Testis (tissue), 2 donors: ENCODE measurements at regions not wholly inside any gene's neighbourhood (a gene's known extent, or its start where the extent isn't known, plus 50 kb on each side); places are given as distances from the start of the nearest gene placed in this dataset.

Experiments used
- CTCF ChIP-seq, 3 experiments: fragments of 450-650 bp in 2 of 3; fragments of 200-600 bp in 1 of 3; sonication (generic) in 1 of 3; IDR thresholded peaks; one replicate each; pipeline ENCODE4 v1.5.1; 2016 to 2019; ENCODE audit warnings: antibody characterized with exemption in 3 of 3, mild to moderate bottlenecking in 2 of 3, moderate library complexity in 1 of 3
- POLR2A ChIP-seq: fragments of 450-650 bp; IDR thresholded peaks from one replicate; pipeline ENCODE4 v1.6.1; 2017; ENCODE audit warnings: antibody characterized with exemption, mild to moderate bottlenecking, moderate library complexity

GRCh38 chr7:114832906-114833595 lies 88.8 kb upstream of the MDFIC start:
- TF ChIP-seq CTCF (IDR thresholded peaks at IDR 0.05): no peak
- no peak for TF ChIP-seq POLR2A
